HepG2 (cell line): ENCODE measurements at regions not wholly inside any gene's neighbourhood (a gene's known extent, or its start where the extent isn't known, plus 50 kb on each side); places are given as distances from the start of the nearest gene placed in this dataset.

Experiments used
- ATAC-seq: fragments of 200-7000 bp; cut with Tn5 transposase; 3 replicates; pipeline ENCODE4 v1.9.1; 2020; ENCODE audit warnings: mild to moderate bottlenecking, moderate library complexity
- BruUV-seq: library from RNA; stranded (reverse); fragments of 400-500 nt; replicated peaks from 2 replicates; lab custom pipeline; 2021; lab: Mats Ljungman, UMichigan
- CTCF ChIA-PET: fragments of 300-600 bp; formaldehyde crosslinking; extraction: SDS; loops from one replicate; lab custom pipeline; 2021; ENCODE audit warnings: low total read pairs, inconsistent platforms, low intra/inter-chr PET ratio; lab: Yijun Ruan, JAX
- POLR2A ChIA-PET: fragments of 350-600 bp; sonication (Branson Sonifier 250); formaldehyde crosslinking; loops from one replicate; lab custom pipeline; 2020; ENCODE audit warnings: antibody characterized with exemption, inconsistent platforms; lab: Yijun Ruan, JAX
- DNase-seq: peaks from one replicate; pipeline ENCODE4 v3.0.0-alpha.2; 2015; ENCODE audit warnings: low spot score
- FAIRE-seq: peaks from 3 replicates; lab custom pipeline; 2011; peaks lifted over from hg19 to GRCh38; lab: Jason Lieb, UNC
- H2AFZ ChIP-seq: one replicate; pipeline ENCODE4 v1.6.1; 2011; ENCODE audit warnings: low read length, inconsistent platforms
- H3K27ac ChIP-seq: fragments of 300-600 bp; 3 replicates; pipeline ENCODE4 v1.8.0; 2011; ENCODE audit warnings: mixed run types, mild to moderate bottlenecking, mixed read lengths, low read length, inconsistent platforms; ENCODE audit not compliant: insufficient read depth; ENCODE audit errors: extremely low read length
- H3K27me3 ChIP-seq, 2 experiments: fragments of 200-600 bp in 1 of 2; 2 replicates in 1 of 2; 3 replicates in 1 of 2; pipeline versions ENCODE4 v1.6.0 to v1.8.0; 2011; ENCODE audit warnings: low read length in 2 of 2, mild to moderate bottlenecking in 2 of 2, moderate library complexity in 2 of 2, inconsistent platforms in 1 of 2; ENCODE audit not compliant: insufficient read depth in 2 of 2, control insufficient read depth in 1 of 2
- H3K36me3 ChIP-seq, 2 experiments: fragments of 200-600 bp in 1 of 2; replicated peaks in 1 of 2; 2 replicates in 1 of 2; 3 replicates in 1 of 2; pipeline versions ENCODE4 v1.5.1 to v1.8.0; 2011; ENCODE audit warnings: low read length in 2 of 2, inconsistent platforms in 1 of 2; ENCODE audit not compliant: insufficient read depth in 2 of 2, control insufficient read depth in 1 of 2
- H3K4me1 ChIP-seq: 2 replicates; pipeline ENCODE4 v1.5.1; 2012; ENCODE audit warnings: low read length, inconsistent platforms; ENCODE audit not compliant: insufficient read depth
- H3K4me2 ChIP-seq: 2 replicates; pipeline ENCODE4 v1.6.0; 2011; ENCODE audit warnings: low read depth, low read length, inconsistent platforms
- H3K4me3 ChIP-seq, 3 experiments: fragments of 200-600 bp in 1 of 3; sonication (generic), shearing (Covaris generic) in 1 of 3; replicated peaks in 1 of 3; 2 replicates each; pipeline ENCODE4 v1.5.1; 2011 to 2016; ENCODE audit warnings: low read length in 3 of 3, inconsistent platforms in 2 of 3, low read depth in 2 of 3, mild to moderate bottlenecking in 2 of 3, control low read depth in 1 of 3, mixed read lengths in 1 of 3; ENCODE audit not compliant: insufficient read depth in 1 of 3
- H3K79me2 ChIP-seq: one replicate; pipeline ENCODE4 v1.6.1; 2011; ENCODE audit warnings: low read length, inconsistent platforms; ENCODE audit not compliant: insufficient read depth
- H3K9ac ChIP-seq: 2 replicates; pipeline ENCODE4 v1.6.0; 2011; ENCODE audit warnings: mild to moderate bottlenecking, low read depth, low read length, inconsistent platforms; ENCODE audit not compliant: insufficient read depth
- H3K9me3 ChIP-seq: 2 replicates; pipeline ENCODE4 v1.5.1; 2012; ENCODE audit warnings: mild to moderate bottlenecking, low read length
- H4K20me1 ChIP-seq: 2 replicates; pipeline ENCODE4 v1.6.0; 2011; ENCODE audit warnings: inconsistent platforms, mild to moderate bottlenecking, low read length, moderate library complexity; ENCODE audit not compliant: insufficient read depth
- FOXA1 ChIP-seq, 2 experiments: fragments of 450-650 bp in 1 of 2; sonication (generic) in 1 of 2; formaldehyde crosslinking in 1 of 2; IDR thresholded peaks; 2 replicates each; pipeline versions ENCODE4 v1.4.0 to v1.6.1; 2016 to 2020; ENCODE audit warnings: missing genetic modification reagents in 1 of 2
- GZF1 ChIP-seq: sonication (generic); formaldehyde crosslinking; IDR thresholded peaks from 2 replicates; pipeline ENCODE4 v1.5.1; 2020; ENCODE audit warnings: mild to moderate bottlenecking, missing genetic modification reagents
- LCORL ChIP-seq, 2 experiments: fragments of 450-650 bp in 1 of 2; sonication (generic) in 1 of 2; formaldehyde crosslinking in 1 of 2; IDR thresholded peaks; 2 replicates each; pipeline versions ENCODE4 v1.5.0 to v1.6.1; 2017 to 2020; ENCODE audit warnings: antibody characterized with exemption in 1 of 2, missing genetic modification reagents in 1 of 2
- NR2F6 ChIP-seq, 2 experiments: IDR thresholded peaks; 2 replicates each; pipeline ENCODE4 v1.6.1; 2016; ENCODE audit warnings: antibody characterized with exemption in 1 of 2, mild to moderate bottlenecking in 1 of 2
- RBM39 ChIP-seq: fragments of 200-400 bp; formaldehyde crosslinking; IDR thresholded peaks from one replicate; pipeline ENCODE4 v1.6.1; 2018; ENCODE audit warnings: antibody characterized with exemption, mild to moderate bottlenecking, low read depth, low read length; ENCODE audit not compliant: poor library complexity, severe bottlenecking
- SIX1 ChIP-seq: sonication (generic); formaldehyde crosslinking; IDR thresholded peaks from 2 replicates; pipeline ENCODE4 v1.4.0; 2020; ENCODE audit warnings: missing genetic modification reagents, borderline replicate concordance
- SNRNP70 ChIP-seq: fragments of 200-400 bp; formaldehyde crosslinking; IDR thresholded peaks from 2 replicates; pipeline ENCODE4 v1.6.1; 2017; ENCODE audit warnings: mild to moderate bottlenecking, low read depth, low read length, moderate library complexity
- SRF ChIP-seq: IDR thresholded peaks from 2 replicates; pipeline ENCODE4 v1.6.1; 2011; ENCODE audit warnings: mild to moderate bottlenecking, low read depth, low read length, moderate library complexity
- ZNF496 ChIP-seq: sonication (generic); formaldehyde crosslinking; IDR thresholded peaks from 2 replicates; pipeline ENCODE4 v1.8.1; 2023; ENCODE audit warnings: mild to moderate bottlenecking, moderate library complexity, missing genetic modification reagents; ENCODE audit not compliant: insufficient replicate concordance
- ZNF816 ChIP-seq: sonication (generic); formaldehyde crosslinking; IDR thresholded peaks from 2 replicates; pipeline ENCODE4 v1.8.0; 2022; ENCODE audit warnings: missing genetic modification reagents, mild to moderate bottlenecking, borderline replicate concordance
- WGBS: methylation state at CpG from one replicate; pipeline ENCODE4 v1.1.6; 2017; ENCODE audit warnings: low lambda C conversion rate; 5-methylcytosine and 5-hydroxymethylcytosine counted together
- in situ Hi-C: cut with HindIII; loops from 2 replicates; pipeline ENCODE4 v1.10.0; 2017; ENCODE audit warnings: low pct_unique_long_range_greater_than_20kb; ENCODE audit not compliant: extremely low pct_ligation_motif_present
- intact Hi-C: fragments of 100-400 bp; cut with micrococcal nuclease; formaldehyde crosslinking; loops from one replicate; pipeline ENCODE4 v1.10.0; 2022; ENCODE audit not compliant: unreplicated experiment
- TF ChIP-seq, protein P1 (sequence below): sonication (generic); formaldehyde crosslinking; IDR thresholded peaks from 2 replicates; pipeline ENCODE4 v1.5.0; 2020; ENCODE audit warnings: mild to moderate bottlenecking, missing genetic modification reagents, moderate library complexity
- TF ChIP-seq, protein P2 (sequence below): sonication (generic); formaldehyde crosslinking; IDR thresholded peaks from 2 replicates; pipeline ENCODE4 v1.4.0; 2020; ENCODE audit warnings: mild to moderate bottlenecking, missing genetic modification reagents
- TF ChIP-seq, protein P3 (sequence below): sonication (generic); formaldehyde crosslinking; IDR thresholded peaks from 2 replicates; pipeline ENCODE4 v1.4.0; 2020; ENCODE audit warnings: missing genetic modification reagents

DNA sequence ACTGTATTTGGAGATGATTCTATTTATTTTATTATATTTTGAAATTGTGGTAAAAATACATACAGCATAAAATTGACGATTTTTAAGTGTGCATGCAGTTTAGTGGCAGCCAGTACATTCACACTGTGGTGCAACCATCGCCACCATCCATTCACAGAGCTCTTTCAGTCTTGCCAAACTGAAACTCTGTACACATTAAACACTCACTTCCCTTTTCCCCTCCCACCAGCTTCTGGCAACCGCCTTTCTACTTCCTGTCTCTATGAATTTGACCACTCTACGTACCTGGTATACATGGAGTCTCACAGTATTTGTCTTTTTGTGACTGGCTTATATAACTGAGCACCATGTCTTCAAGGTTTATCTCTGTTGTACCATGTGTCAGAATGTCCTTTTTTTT, 303.3 kb upstream of the ATP10A start:
- DNase-seq (no peak), FAIRE-seq (no peak), ATAC-seq (no peak)
- H3K9ac ChIP-seq: no peak overlapping the region
- H4K20me1 ChIP-seq: no peaks in the 10 kb centered on the region
- H3K79me2 ChIP-seq: no peaks in the 10 kb centered on the region
- no peak overlapping the region for H3K4me3 ChIP-seq
- TF ChIP-seq ZNF816 (no peak), ZNF496 (no peak), GZF1 (CRISPR knock-in tag) (no peak), SIX1 (CRISPR knock-in tag) (no peak), SRF (no peak)
- TF ChIP-seq, protein P1, sequence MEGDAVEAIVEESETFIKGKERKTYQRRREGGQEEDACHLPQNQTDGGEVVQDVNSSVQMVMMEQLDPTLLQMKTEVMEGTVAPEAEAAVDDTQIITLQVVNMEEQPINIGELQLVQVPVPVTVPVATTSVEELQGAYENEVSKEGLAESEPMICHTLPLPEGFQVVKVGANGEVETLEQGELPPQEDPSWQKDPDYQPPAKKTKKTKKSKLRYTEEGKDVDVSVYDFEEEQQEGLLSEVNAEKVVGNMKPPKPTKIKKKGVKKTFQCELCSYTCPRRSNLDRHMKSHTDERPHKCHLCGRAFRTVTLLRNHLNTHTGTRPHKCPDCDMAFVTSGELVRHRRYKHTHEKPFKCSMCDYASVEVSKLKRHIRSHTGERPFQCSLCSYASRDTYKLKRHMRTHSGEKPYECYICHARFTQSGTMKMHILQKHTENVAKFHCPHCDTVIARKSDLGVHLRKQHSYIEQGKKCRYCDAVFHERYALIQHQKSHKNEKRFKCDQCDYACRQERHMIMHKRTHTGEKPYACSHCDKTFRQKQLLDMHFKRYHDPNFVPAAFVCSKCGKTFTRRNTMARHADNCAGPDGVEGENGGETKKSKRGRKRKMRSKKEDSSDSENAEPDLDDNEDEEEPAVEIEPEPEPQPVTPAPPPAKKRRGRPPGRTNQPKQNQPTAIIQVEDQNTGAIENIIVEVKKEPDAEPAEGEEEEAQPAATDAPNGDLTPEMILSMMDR: no peak
- TF ChIP-seq, protein P2, sequence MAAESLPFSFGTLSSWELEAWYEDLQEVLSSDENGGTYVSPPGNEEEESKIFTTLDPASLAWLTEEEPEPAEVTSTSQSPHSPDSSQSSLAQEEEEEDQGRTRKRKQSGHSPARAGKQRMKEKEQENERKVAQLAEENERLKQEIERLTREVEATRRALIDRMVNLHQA (CRISPR knock-in tag): no peak
- TF ChIP-seq, all 625 proteins: peak for 0
- WGBS: 6% methylated on average over 4 of the region's 4 CpGs
- H3K4me1 ChIP-seq: no peaks in the 10 kb centered on the region
- H3K27me3 ChIP-seq: no peaks in the 10 kb centered on the region
- no TSS peak for BruUV-seq
- intact Hi-C loops: no loop called here
- no peaks in the 10 kb centered on the region for H3K36me3 ChIP-seq
- H2AFZ ChIP-seq: no peak overlapping the region
- CTCF ChIA-PET: no interaction called here
- peaks cover 49% of the 10 kb centered on the region for H3K9me3 ChIP-seq
- POLR2A ChIA-PET: no interaction called here
- in situ Hi-C loops: no loop called here
- no peak overlapping the region for H3K4me2 ChIP-seq
- no peak overlapping the region for H3K27ac ChIP-seq

DNA sequence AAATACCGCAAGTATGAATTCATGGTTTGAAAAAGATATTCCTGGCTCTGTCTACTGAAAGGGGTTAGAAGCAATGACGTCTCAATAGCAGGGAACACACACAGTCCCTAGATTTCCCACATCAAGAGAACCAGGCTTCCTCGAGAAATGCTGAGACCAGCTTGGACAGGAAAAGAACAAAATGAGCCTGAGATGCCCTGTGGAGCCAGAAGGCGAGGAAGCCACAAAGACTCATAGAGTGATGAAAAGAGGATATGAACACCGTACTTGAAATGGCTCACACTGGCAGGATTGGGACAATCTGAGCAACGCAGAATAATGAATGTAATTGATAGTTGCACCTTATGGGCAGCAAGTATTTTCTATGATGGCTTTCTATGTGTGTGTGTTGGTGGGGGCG, 302.4 kb upstream of the ATP10A start:
- H3K4me1 ChIP-seq: no peaks in the 10 kb centered on the region
- no peak overlapping the region for H3K4me3 ChIP-seq
- no peaks in the 10 kb centered on the region for H3K36me3 ChIP-seq
- in situ Hi-C loops (no loop called here), intact Hi-C loops (no loop called here)
- ChIA-PET CTCF (no interaction called here), POLR2A (no interaction called here)
- no peak overlapping the region for H3K4me2 ChIP-seq
- BruUV-seq: no TSS peak
- TF ChIP-seq FOXA1 (IDR thresholded peaks at IDR 0.05) (no peak), FOXA1 (CRISPR knock-in tag; IDR thresholded peaks at IDR 0.05) (no peak), NR2F6 (IDR thresholded peaks at IDR 0.05) (no peak), NR2F6 (CRISPR knock-in tag; IDR thresholded peaks at IDR 0.05) (no peak), SNRNP70 (no peak), LCORL (IDR thresholded peaks at IDR 0.05) (no peak), LCORL (CRISPR knock-in tag; IDR thresholded peaks at IDR 0.05) (no peak), RBM39 (no peak)
- TF ChIP-seq, protein P3, sequence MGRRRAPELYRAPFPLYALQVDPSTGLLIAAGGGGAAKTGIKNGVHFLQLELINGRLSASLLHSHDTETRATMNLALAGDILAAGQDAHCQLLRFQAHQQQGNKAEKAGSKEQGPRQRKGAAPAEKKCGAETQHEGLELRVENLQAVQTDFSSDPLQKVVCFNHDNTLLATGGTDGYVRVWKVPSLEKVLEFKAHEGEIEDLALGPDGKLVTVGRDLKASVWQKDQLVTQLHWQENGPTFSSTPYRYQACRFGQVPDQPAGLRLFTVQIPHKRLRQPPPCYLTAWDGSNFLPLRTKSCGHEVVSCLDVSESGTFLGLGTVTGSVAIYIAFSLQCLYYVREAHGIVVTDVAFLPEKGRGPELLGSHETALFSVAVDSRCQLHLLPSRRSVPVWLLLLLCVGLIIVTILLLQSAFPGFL (CRISPR knock-in tag): no peak
- H3K79me2 ChIP-seq: no peaks in the 10 kb centered on the region
- no peak overlapping the region for H2AFZ ChIP-seq
- ATAC-seq (no peak), FAIRE-seq (no peak), DNase-seq (no peak)
- H3K9ac ChIP-seq: no peak overlapping the region
- H3K27me3 ChIP-seq: no peaks in the 10 kb centered on the region
- 14% methylated on average over 7 of the region's 7 CpGs for WGBS
- H4K20me1 ChIP-seq: no peaks in the 10 kb centered on the region
- H3K9me3 ChIP-seq: peaks cover 57% of the 10 kb centered on the region
- H3K27ac ChIP-seq: no peak overlapping the region
